ENCODE measurements at regions not wholly inside any gene's neighbourhood (a gene's known extent, or its start where the extent isn't known, plus 50 kb on each side); places are given as distances from the start of the nearest gene placed in this dataset.
A peak's percentile ranks its signal among the peaks of the same experiment; 100 is the strongest.

- TF ChIP-seq ZNF148 (tag by site-specific recombination; IDR thresholded peaks at IDR 0.05; ENCODE audit: borderline replicate concordance) (no peak), ZNF843 (tag by site-specific recombination; IDR thresholded peaks at IDR 0.05) (peak; percentile 78; the same call in 1 of the 2 replicates), SETDB1 (IDR thresholded peaks at IDR 0.05; ENCODE audit: insufficient read length, low read length) (peak; percentile 46), ZNF24 (tag by site-specific recombination; IDR thresholded peaks at IDR 0.05) (peak; percentile 94), HOXC10 (CRISPR knock-in tag; IDR thresholded peaks at IDR 0.05) (no peak), ZBTB7A (tag by site-specific recombination; IDR thresholded peaks at IDR 0.05; ENCODE audit: low read depth) (no peak), OSR2 (tag by site-specific recombination; IDR thresholded peaks at IDR 0.05) (peak; percentile 76; the same call in 1 of the 2 replicates), ZNF747 (tag by site-specific recombination; IDR thresholded peaks at IDR 0.05) (no peak), ZNF18 (tag by site-specific recombination; IDR thresholded peaks at IDR 0.05) (no peak), ZNF140 (tag by site-specific recombination; IDR thresholded peaks at IDR 0.05) (no peak), ZNF10 (tag by site-specific recombination; IDR thresholded peaks at IDR 0.05) (no peak), ZNF266 (tag by site-specific recombination; IDR thresholded peaks at IDR 0.05; ENCODE audit: low read depth) (no peak), KLF7 (tag by site-specific recombination; IDR thresholded peaks at IDR 0.05; ENCODE audit: borderline replicate concordance) (no peak), MEIS1 (CRISPR knock-in tag; IDR thresholded peaks at IDR 0.05; ENCODE audit: borderline replicate concordance) (no peak), ZNF394 (tag by site-specific recombination; IDR thresholded peaks at IDR 0.05; ENCODE audit: borderline replicate concordance) (peak; percentile 47), KLF1 (tag by site-specific recombination; IDR thresholded peaks at IDR 0.05) (no peak), ZSCAN16 (tag by site-specific recombination; IDR thresholded peaks at IDR 0.05) (no peak), PRDM4 (tag by site-specific recombination; IDR thresholded peaks at IDR 0.05) (peak; percentile 69), GFI1B (tag by site-specific recombination; IDR thresholded peaks at IDR 0.05) (no peak), ZXDB (tag by site-specific recombination; IDR thresholded peaks at IDR 0.05) (no peak; the same call in 1 of the 2 replicates), GLIS2 (tag by site-specific recombination; IDR thresholded peaks at IDR 0.05) (no peak), RBAK (tag by site-specific recombination; IDR thresholded peaks at IDR 0.05) (no peak), ZNF777 (tag by site-specific recombination; IDR thresholded peaks at IDR 0.05; ENCODE audit: borderline replicate concordance) (no peak), ZSCAN30 (tag by site-specific recombination; IDR thresholded peaks at IDR 0.05) (0 out of 2 replicates have a peak, but pooled peaks have one; percentile 1), TRIM28 (IDR thresholded peaks at IDR 0.05; ENCODE audit: borderline replicate concordance, low read length) (no peak; the same call in 1 of the 2 replicates), PRDM10 (tag by site-specific recombination; IDR thresholded peaks at IDR 0.05) (peak; percentile 53; the same call in 1 of the 2 replicates), ZNF501 (tag by site-specific recombination; IDR thresholded peaks at IDR 0.05) (no peak), ZNF416 (tag by site-specific recombination; IDR thresholded peaks at IDR 0.05) (no peak), ZNF837 (tag by site-specific recombination; IDR thresholded peaks at IDR 0.05) (no peak), ZNF341 (tag by site-specific recombination; IDR thresholded peaks at IDR 0.05; ENCODE audit: low read depth) (no peak), ZNF571 (tag by site-specific recombination; IDR thresholded peaks at IDR 0.05) (no peak), FEZF1 (tag by site-specific recombination; IDR thresholded peaks at IDR 0.05) (peak; percentile 74)
These were observed 92.1 kb downstream of the CCDC71L start (continued) for GRCh38 chr7:106568680-106569499.
